Liver (tissue), 3 donors: ENCODE measurements at regions not wholly inside any gene's neighbourhood (a gene's known extent, or its start where the extent isn't known, plus 50 kb on each side); places are given as distances from the start of the nearest gene placed in this dataset.
"Not testable (repeated sequence)": the region's sequence is repeated elsewhere in the genome, so short reads cannot be mapped to it uniquely, and the experiment has no call there.

Experiments used
- EGR1 ChIP-seq, 2 donors: IDR thresholded peaks; 2 replicates each; pipeline ENCODE4 v1.6.1; 2016 to 2018; ENCODE audit warnings: antibody characterized with exemption in 2 of 2, low read depth in 2 of 2
- HNF4A ChIP-seq, 2 donors: conservative IDR thresholded peaks; 2 replicates each; pipeline ENCODE4 v1.6.1; 2016; ENCODE audit warnings: antibody characterized with exemption in 2 of 2, mild to moderate bottlenecking in 2 of 2
- RAD21 ChIP-seq, 2 donors: IDR thresholded peaks; 2 replicates each; pipeline ENCODE4 v1.6.1; 2016; ENCODE audit warnings: antibody characterized with exemption in 2 of 2, mild to moderate bottlenecking in 2 of 2
- YY1 ChIP-seq: IDR thresholded peaks from 2 replicates; pipeline ENCODE4 v1.6.1; 2016; ENCODE audit warnings: antibody characterized with exemption, mild to moderate bottlenecking
- TF ChIP-seq, protein P1 (sequence below): IDR thresholded peaks from 2 replicates; pipeline ENCODE4 v1.6.1; 2016; ENCODE audit warnings: antibody characterized with exemption
- TF ChIP-seq, protein P2 (sequence below): fragments of 150-350 bp; IDR thresholded peaks from 2 replicates; pipeline ENCODE4 v1.5.1; 2017; ENCODE audit warnings: improper control_type of control experiment, low read depth, low read length; ENCODE audit not compliant: missing input control
- donor health status: healthy.
- donor health status: healthy.

DNA sequence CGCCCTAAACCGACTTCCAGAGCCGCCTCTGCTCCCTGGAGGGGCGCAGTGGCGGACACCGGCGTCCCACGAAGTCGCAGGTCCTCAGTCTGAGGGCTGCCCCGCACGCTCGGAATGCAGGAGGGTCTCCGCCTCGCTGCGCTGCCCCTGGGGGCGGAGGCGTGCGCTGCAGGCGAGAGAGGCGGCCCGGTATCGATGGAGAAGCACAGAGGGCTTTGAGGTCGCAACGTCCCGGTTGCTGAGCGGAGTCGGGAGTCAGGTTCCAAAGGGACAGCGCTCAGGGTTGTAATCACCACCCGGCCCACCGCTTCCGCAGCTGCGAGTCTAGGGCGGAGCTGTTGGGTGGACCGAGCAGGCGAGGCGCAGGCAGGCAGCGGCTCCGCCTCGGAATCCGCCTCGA lies 131.0 kb downstream of the POTEM start:
- TF ChIP-seq, protein P1, sequence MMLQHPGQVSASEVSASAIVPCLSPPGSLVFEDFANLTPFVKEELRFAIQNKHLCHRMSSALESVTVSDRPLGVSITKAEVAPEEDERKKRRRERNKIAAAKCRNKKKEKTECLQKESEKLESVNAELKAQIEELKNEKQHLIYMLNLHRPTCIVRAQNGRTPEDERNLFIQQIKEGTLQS = not testable (repeated sequence)
- not testable (repeated sequence) for TF ChIP-seq RAD21 (IDR thresholded peaks at IDR 0.05); HNF4A (conservative IDR thresholded peaks at IDR 0.05); YY1; EGR1 (IDR thresholded peaks at IDR 0.05; ENCODE audit: low read depth in 2 of 2)
- TF ChIP-seq, protein P2, sequence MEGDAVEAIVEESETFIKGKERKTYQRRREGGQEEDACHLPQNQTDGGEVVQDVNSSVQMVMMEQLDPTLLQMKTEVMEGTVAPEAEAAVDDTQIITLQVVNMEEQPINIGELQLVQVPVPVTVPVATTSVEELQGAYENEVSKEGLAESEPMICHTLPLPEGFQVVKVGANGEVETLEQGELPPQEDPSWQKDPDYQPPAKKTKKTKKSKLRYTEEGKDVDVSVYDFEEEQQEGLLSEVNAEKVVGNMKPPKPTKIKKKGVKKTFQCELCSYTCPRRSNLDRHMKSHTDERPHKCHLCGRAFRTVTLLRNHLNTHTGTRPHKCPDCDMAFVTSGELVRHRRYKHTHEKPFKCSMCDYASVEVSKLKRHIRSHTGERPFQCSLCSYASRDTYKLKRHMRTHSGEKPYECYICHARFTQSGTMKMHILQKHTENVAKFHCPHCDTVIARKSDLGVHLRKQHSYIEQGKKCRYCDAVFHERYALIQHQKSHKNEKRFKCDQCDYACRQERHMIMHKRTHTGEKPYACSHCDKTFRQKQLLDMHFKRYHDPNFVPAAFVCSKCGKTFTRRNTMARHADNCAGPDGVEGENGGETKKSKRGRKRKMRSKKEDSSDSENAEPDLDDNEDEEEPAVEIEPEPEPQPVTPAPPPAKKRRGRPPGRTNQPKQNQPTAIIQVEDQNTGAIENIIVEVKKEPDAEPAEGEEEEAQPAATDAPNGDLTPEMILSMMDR = not testable (repeated sequence)
